Activated T-helper 1 cell treated with anti-CD3 and anti-CD28 coated beads, Interleukin-2, amount 50 U/mL, for 16 hours (primary cell): ENCODE measurements at regions not wholly inside any gene's neighbourhood (a gene's known extent, or its start where the extent isn't known, plus 50 kb on each side); places are given as distances from the start of the nearest gene placed in this dataset.

ENCODE experiments used
- DNase-seq, 2 donors: peaks; one replicate each; pipeline ENCODE4 v3.0.0-alpha.2; 2020; ENCODE audit warnings: low read depth in 1 of 2, low spot score in 1 of 2

- DNase-seq: no peak
Measured at GRCh38 chr3:150269526-150269925, 138.6 kb upstream of the TSC22D2 start.

GRCh38 chr3:150268426-150269391 is 139.4 kb upstream of the TSC22D2 start:
- DNase-seq: no peak

GRCh38 chr3:150267288-150267687 is 140.8 kb upstream of the TSC22D2 start:
- DNase-seq: no peak

- no peak for DNase-seq
Measured at GRCh38 chr3:150265305-150265704, 142.8 kb upstream of the TSC22D2 start.

- DNase-seq: no peak
Measured at GRCh38 chr3:150264561-150265279, 143.4 kb upstream of the TSC22D2 start.

GRCh38 chr3:150261958-150262357 is 146.1 kb upstream of the TSC22D2 start:
- no peak for DNase-seq

- no peak for DNase-seq
Measured at GRCh38 chr3:150261418-150261817, 146.7 kb upstream of the TSC22D2 start.

- no peak for DNase-seq
Measured at GRCh38 chr3:150260398-150260710, 147.7 kb upstream of the TSC22D2 start.

GRCh38 chr3:150259526-150260397 is 148.3 kb upstream of the TSC22D2 start:
- no peak for DNase-seq

- no peak for DNase-seq
Measured at GRCh38 chr3:150256782-150257181, 151.3 kb upstream of the TSC22D2 start.

GRCh38 chr3:150256318-150256717 is 151.8 kb upstream of the TSC22D2 start:
- no peak for DNase-seq

GRCh38 chr3:150255826-150256225 is 152.3 kb upstream of the TSC22D2 start:
- DNase-seq: no peak

- no peak for DNase-seq
Measured at GRCh38 chr3:150255413-150255812, 152.7 kb upstream of the TSC22D2 start.

- DNase-seq: no peak
Measured at GRCh38 chr3:150254309-150254708, 153.8 kb upstream of the TSC22D2 start.

- DNase-seq: no peak
Measured at GRCh38 chr3:150253622-150254021, 154.5 kb upstream of the TSC22D2 start.

GRCh38 chr3:150252462-150252861 is 155.6 kb upstream of the TSC22D2 start:
- no peak for DNase-seq

- no peak for DNase-seq
Measured at GRCh38 chr3:150251187-150252062, 156.7 kb upstream of the TSC22D2 start.

GRCh38 chr3:150249779-150250470 is 158.2 kb upstream of the TSC22D2 start:
- no peak for DNase-seq

- DNase-seq: no peak
Measured at GRCh38 chr3:150248888-150249681, 159.0 kb upstream of the TSC22D2 start.
